ENCODE measurements at regions not wholly inside any gene's neighbourhood (a gene's known extent, or its start where the extent isn't known, plus 50 kb on each side); places are given as distances from the start of the nearest gene placed in this dataset.

DNA sequence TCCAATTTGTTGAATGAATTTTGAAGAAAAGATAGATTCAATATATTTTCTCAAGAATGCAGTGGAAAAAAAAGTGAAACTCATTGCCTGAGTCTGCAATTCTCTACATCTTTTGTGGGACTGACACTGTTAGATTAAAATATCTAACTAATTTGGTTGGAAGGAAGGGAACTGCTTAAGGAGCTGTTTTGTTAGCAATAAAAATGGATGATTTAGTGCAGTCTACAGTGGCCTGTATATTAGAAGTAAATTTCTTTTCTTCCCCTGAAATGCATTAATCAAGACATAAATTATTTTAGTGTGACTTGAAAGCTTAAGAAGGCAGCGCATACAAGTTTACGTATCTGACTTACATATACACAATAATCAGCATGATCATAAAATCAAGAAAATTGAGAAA, 1332.6 kb downstream of the EPHA7 start:
- TF ChIP-seq, protein P1, sequence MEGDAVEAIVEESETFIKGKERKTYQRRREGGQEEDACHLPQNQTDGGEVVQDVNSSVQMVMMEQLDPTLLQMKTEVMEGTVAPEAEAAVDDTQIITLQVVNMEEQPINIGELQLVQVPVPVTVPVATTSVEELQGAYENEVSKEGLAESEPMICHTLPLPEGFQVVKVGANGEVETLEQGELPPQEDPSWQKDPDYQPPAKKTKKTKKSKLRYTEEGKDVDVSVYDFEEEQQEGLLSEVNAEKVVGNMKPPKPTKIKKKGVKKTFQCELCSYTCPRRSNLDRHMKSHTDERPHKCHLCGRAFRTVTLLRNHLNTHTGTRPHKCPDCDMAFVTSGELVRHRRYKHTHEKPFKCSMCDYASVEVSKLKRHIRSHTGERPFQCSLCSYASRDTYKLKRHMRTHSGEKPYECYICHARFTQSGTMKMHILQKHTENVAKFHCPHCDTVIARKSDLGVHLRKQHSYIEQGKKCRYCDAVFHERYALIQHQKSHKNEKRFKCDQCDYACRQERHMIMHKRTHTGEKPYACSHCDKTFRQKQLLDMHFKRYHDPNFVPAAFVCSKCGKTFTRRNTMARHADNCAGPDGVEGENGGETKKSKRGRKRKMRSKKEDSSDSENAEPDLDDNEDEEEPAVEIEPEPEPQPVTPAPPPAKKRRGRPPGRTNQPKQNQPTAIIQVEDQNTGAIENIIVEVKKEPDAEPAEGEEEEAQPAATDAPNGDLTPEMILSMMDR (IDR thresholded peaks at IDR 0.05; ENCODE audit: low read depth, low read length): no peak
- TF ChIP-seq MYC (IDR thresholded peaks at IDR 0.05; ENCODE audit: low read depth, low read length) (no peak), POLR2A (IDR thresholded peaks at IDR 0.05; ENCODE audit: extremely low read depth, insufficient read length) (no peak)
